ENCODE measurements at regions not wholly inside any gene's neighbourhood (a gene's known extent, or its start where the extent isn't known, plus 50 kb on each side); places are given as distances from the start of the nearest gene placed in this dataset.

DNA sequence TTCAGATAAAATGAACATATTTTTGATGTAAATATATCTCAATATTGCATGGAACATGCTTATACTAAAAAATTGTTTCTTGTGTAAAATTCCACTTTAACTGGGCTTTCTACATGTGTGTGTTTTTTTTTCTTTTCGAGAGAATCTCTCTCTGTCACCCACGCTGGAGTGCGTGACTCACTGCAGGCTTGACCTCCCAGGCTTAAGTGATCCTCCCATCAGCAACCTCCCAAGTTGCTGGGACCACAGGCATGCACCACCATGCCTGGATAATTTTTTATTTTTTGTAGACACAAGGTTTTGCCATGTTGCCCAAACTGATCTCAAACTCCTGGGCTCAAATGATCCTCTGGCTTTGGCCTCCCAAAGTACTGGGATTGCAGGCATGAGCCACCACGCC lies 254.6 kb downstream of the LOXHD1 start:
- no peak for ATAC-seq
- WGBS (ENCODE audit: insufficient coverage, low coverage, missing lambda C conversion rate): 0% methylated on average over 4 of the region's 4 CpGs
- Histone ChIP-seq H3K27ac (ENCODE audit: extremely low read depth, low read depth, low read length) (no peak overlapping the region), H3K9me1 (ENCODE audit: control insufficient read depth, insufficient read depth, low read length) (no peaks in the 10 kb centered on the region), H3K4me2 (ENCODE audit: insufficient read depth, low read length) (no peak overlapping the region), H3K27me3 (ENCODE audit: control insufficient read depth in 2 of 2, insufficient read depth in 2 of 2, low read length in 2 of 2) (peaks cover 0 to 49% of the 10 kb centered on the region in 2 experiments; a peak in 2 of 5 replicates), H4K20me1 (replicated peaks; ENCODE audit: control insufficient read depth, insufficient read depth, low read length) (peaks cover 5% of the 10 kb centered on the region), H3K79me2 (ENCODE audit: control insufficient read depth, insufficient read depth, low read length) (no peaks in the 10 kb centered on the region), H3K4me3 (no peak overlapping the region), H3K9me3 (replicated peaks; ENCODE audit: control insufficient read depth, insufficient read depth, low read depth, low read length) (no peaks in the 10 kb centered on the region), H3K36me3 (ENCODE audit: control insufficient read depth, insufficient read depth, low read length) (no peaks in the 10 kb centered on the region), H2AFZ (ENCODE audit: low read depth, low read length) (no peak overlapping the region), H3K9ac (ENCODE audit: insufficient read depth in 1 of 2, low read depth in 2 of 2, low read length in 2 of 2) (no peak overlapping the region), H3K4me1 (replicated peaks in 1 of 2; ENCODE audit: control insufficient read depth in 2 of 2, insufficient read depth in 2 of 2, low read length in 2 of 2) (peaks cover 0 to 3% of the 10 kb centered on the region in 2 experiments; a peak in 3 of 5 replicates)
- CTCF ChIA-PET (ENCODE audit: low intra/inter-chr PET ratio): no interaction called here
- FAIRE-seq: no peak
- in situ Hi-C loops (cut with MboI): no loop called here
- intact Hi-C loops (cut with micrococcal nuclease): loop anchor here (10.0 kb wide), 1 partner anchor 52 kb away; no protein-coding TSS in a partner anchor
- POLR2A ChIA-PET: no interaction called here
- DNase-seq (ENCODE audit: extremely low read depth in 1 of 4, low spot score in 3 of 4): no peak
- BruUV-seq (replicated peaks): no TSS peak
- TF ChIP-seq, protein P1, sequence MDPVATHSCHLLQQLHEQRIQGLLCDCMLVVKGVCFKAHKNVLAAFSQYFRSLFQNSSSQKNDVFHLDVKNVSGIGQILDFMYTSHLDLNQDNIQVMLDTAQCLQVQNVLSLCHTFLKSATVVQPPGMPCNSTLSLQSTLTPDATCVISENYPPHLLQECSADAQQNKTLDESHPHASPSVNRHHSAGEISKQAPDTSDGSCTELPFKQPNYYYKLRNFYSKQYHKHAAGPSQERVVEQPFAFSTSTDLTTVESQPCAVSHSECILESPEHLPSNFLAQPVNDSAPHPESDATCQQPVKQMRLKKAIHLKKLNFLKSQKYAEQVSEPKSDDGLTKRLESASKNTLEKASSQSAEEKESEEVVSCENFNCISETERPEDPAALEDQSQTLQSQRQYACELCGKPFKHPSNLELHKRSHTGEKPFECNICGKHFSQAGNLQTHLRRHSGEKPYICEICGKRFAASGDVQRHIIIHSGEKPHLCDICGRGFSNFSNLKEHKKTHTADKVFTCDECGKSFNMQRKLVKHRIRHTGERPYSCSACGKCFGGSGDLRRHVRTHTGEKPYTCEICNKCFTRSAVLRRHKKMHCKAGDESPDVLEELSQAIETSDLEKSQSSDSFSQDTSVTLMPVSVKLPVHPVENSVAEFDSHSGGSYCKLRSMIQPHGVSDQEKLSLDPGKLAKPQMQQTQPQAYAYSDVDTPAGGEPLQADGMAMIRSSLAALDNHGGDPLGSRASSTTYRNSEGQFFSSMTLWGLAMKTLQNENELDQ (CRISPR knock-in tag; IDR thresholded peaks at IDR 0.05; ENCODE audit: borderline replicate concordance): no peak
- TF ChIP-seq ZNF3 (CRISPR knock-in tag; IDR thresholded peaks at IDR 0.05) (no peak), PML (IDR thresholded peaks at IDR 0.05; ENCODE audit: low read length) (no peak), SRSF3 (IDR thresholded peaks at IDR 0.05; ENCODE audit: insufficient read depth, low read length) (no peak), GABPB2 (CRISPR knock-in tag; conservative IDR thresholded peaks at IDR 0.05) (no peak), EHMT2 (IDR thresholded peaks at IDR 0.05) (no peak)
- TF ChIP-seq, protein P2, sequence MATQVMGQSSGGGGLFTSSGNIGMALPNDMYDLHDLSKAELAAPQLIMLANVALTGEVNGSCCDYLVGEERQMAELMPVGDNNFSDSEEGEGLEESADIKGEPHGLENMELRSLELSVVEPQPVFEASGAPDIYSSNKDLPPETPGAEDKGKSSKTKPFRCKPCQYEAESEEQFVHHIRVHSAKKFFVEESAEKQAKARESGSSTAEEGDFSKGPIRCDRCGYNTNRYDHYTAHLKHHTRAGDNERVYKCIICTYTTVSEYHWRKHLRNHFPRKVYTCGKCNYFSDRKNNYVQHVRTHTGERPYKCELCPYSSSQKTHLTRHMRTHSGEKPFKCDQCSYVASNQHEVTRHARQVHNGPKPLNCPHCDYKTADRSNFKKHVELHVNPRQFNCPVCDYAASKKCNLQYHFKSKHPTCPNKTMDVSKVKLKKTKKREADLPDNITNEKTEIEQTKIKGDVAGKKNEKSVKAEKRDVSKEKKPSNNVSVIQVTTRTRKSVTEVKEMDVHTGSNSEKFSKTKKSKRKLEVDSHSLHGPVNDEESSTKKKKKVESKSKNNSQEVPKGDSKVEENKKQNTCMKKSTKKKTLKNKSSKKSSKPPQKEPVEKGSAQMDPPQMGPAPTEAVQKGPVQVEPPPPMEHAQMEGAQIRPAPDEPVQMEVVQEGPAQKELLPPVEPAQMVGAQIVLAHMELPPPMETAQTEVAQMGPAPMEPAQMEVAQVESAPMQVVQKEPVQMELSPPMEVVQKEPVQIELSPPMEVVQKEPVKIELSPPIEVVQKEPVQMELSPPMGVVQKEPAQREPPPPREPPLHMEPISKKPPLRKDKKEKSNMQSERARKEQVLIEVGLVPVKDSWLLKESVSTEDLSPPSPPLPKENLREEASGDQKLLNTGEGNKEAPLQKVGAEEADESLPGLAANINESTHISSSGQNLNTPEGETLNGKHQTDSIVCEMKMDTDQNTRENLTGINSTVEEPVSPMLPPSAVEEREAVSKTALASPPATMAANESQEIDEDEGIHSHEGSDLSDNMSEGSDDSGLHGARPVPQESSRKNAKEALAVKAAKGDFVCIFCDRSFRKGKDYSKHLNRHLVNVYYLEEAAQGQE (IDR thresholded peaks at IDR 0.05; ENCODE audit: borderline replicate concordance): no peak
- TF ChIP-seq, protein P2 (CRISPR knock-in tag; IDR thresholded peaks at IDR 0.05; ENCODE audit: low read depth): no peak
- TF ChIP-seq, protein P3, sequence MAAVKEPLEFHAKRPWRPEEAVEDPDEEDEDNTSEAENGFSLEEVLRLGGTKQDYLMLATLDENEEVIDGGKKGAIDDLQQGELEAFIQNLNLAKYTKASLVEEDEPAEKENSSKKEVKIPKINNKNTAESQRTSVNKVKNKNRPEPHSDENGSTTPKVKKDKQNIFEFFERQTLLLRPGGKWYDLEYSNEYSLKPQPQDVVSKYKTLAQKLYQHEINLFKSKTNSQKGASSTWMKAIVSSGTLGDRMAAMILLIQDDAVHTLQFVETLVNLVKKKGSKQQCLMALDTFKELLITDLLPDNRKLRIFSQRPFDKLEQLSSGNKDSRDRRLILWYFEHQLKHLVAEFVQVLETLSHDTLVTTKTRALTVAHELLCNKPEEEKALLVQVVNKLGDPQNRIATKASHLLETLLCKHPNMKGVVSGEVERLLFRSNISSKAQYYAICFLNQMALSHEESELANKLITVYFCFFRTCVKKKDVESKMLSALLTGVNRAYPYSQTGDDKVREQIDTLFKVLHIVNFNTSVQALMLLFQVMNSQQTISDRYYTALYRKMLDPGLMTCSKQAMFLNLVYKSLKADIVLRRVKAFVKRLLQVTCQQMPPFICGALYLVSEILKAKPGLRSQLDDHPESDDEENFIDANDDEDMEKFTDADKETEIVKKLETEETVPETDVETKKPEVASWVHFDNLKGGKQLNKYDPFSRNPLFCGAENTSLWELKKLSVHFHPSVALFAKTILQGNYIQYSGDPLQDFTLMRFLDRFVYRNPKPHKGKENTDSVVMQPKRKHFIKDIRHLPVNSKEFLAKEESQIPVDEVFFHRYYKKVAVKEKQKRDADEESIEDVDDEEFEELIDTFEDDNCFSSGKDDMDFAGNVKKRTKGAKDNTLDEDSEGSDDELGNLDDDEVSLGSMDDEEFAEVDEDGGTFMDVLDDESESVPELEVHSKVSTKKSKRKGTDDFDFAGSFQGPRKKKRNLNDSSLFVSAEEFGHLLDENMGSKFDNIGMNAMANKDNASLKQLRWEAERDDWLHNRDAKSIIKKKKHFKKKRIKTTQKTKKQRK (IDR thresholded peaks at IDR 0.05; ENCODE audit: borderline replicate concordance, low read depth, low read length): no peak
